ENCODE measurements at regions not wholly inside any gene's neighbourhood (a gene's known extent, or its start where the extent isn't known, plus 50 kb on each side); places are given as distances from the start of the nearest gene placed in this dataset.

DNA sequence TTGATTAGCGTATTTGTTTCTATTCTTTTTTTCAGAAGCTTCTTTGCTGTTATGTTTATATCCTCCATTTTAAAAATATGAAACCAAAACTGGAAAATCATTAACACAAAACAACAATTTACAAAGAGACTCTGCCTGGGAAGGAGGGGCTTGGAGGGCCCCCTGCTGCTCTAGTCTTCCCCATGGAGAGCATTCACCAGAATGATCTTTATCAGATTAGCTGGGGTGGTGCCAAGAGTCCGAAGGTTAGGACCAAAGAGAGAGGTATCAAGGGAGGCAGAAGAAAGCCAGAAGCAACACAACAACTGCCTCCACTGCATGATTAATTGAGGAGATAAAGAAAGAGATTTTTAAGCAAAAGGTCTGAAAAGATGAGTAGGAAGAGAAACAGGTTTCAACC, 218.6 kb downstream of the IRS1 start (continued):
- TF ChIP-seq, protein P1, sequence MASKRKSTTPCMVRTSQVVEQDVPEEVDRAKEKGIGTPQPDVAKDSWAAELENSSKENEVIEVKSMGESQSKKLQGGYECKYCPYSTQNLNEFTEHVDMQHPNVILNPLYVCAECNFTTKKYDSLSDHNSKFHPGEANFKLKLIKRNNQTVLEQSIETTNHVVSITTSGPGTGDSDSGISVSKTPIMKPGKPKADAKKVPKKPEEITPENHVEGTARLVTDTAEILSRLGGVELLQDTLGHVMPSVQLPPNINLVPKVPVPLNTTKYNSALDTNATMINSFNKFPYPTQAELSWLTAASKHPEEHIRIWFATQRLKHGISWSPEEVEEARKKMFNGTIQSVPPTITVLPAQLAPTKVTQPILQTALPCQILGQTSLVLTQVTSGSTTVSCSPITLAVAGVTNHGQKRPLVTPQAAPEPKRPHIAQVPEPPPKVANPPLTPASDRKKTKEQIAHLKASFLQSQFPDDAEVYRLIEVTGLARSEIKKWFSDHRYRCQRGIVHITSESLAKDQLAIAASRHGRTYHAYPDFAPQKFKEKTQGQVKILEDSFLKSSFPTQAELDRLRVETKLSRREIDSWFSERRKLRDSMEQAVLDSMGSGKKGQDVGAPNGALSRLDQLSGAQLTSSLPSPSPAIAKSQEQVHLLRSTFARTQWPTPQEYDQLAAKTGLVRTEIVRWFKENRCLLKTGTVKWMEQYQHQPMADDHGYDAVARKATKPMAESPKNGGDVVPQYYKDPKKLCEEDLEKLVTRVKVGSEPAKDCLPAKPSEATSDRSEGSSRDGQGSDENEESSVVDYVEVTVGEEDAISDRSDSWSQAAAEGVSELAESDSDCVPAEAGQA (IDR thresholded peaks at IDR 0.05; ENCODE audit: low read depth) = no peak
- TF ChIP-seq, protein P1 (CRISPR knock-in tag; IDR thresholded peaks at IDR 0.05; ENCODE audit: borderline replicate concordance) = no peak
- TF ChIP-seq, protein P2, sequence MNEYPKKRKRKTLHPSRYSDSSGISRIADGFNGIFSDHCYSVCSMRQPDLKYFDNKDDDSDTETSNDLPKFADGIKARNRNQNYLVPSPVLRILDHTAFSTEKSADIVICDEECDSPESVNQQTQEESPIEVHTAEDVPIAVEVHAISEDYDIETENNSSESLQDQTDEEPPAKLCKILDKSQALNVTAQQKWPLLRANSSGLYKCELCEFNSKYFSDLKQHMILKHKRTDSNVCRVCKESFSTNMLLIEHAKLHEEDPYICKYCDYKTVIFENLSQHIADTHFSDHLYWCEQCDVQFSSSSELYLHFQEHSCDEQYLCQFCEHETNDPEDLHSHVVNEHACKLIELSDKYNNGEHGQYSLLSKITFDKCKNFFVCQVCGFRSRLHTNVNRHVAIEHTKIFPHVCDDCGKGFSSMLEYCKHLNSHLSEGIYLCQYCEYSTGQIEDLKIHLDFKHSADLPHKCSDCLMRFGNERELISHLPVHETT (CRISPR knock-in tag; conservative IDR thresholded peaks at IDR 0.05) = no peak
- TF ChIP-seq, protein P3, sequence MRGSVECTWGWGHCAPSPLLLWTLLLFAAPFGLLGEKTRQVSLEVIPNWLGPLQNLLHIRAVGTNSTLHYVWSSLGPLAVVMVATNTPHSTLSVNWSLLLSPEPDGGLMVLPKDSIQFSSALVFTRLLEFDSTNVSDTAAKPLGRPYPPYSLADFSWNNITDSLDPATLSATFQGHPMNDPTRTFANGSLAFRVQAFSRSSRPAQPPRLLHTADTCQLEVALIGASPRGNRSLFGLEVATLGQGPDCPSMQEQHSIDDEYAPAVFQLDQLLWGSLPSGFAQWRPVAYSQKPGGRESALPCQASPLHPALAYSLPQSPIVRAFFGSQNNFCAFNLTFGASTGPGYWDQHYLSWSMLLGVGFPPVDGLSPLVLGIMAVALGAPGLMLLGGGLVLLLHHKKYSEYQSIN (CRISPR knock-in tag; IDR thresholded peaks at IDR 0.05; ENCODE audit: borderline replicate concordance) = no peak
- TF ChIP-seq ZNF670 (CRISPR knock-in tag; IDR thresholded peaks at IDR 0.05; ENCODE audit: borderline replicate concordance) (0 out of 2 replicates have a peak, but pooled peaks have one; percentile 26), CREM (IDR thresholded peaks at IDR 0.05) (no peak), CREM (CRISPR knock-in tag; IDR thresholded peaks at IDR 0.05) (no peak), ZSCAN12 (CRISPR knock-in tag; IDR thresholded peaks at IDR 0.05) (no peak), POLR2A (IDR thresholded peaks at IDR 0.05; ENCODE audit: insufficient read depth in 1 of 2, low read depth in 2 of 2, low read length in 2 of 2) (no peak), SMC3 (IDR thresholded peaks at IDR 0.05; ENCODE audit: low read length) (peak; percentile 23; the same call in 1 of the 2 replicates), MYNN (CRISPR knock-in tag; IDR thresholded peaks at IDR 0.05; ENCODE audit: low read depth) (no peak), ZNF816 (CRISPR knock-in tag; IDR thresholded peaks at IDR 0.05; ENCODE audit: borderline replicate concordance) (0 out of 2 replicates have a peak, but pooled peaks have one; percentile 42), NFE2L2 (IDR thresholded peaks at IDR 0.05; ENCODE audit: low read length) (0 out of 2 replicates have a peak, but pooled peaks have one; percentile 3), ZBTB21 (CRISPR knock-in tag; IDR thresholded peaks at IDR 0.05) (no peak), SOX5 (CRISPR knock-in tag; IDR thresholded peaks at IDR 0.05; ENCODE audit: borderline replicate concordance) (peak; percentile 76; the same call in 1 of the 2 replicates), CHCHD3 (CRISPR knock-in tag; IDR thresholded peaks at IDR 0.05) (no peak), HNF4G (IDR thresholded peaks at IDR 0.05; ENCODE audit: borderline replicate concordance, low read depth, low read length) (peak; percentile 71), HNF4G (CRISPR knock-in tag; IDR thresholded peaks at IDR 0.05; ENCODE audit: borderline replicate concordance, low read depth) (peak; percentile 47; the same call in 1 of the 2 replicates), PCBP1 (IDR thresholded peaks at IDR 0.05; ENCODE audit: borderline replicate concordance, low read depth, low read length) (no peak), SOX13 (IDR thresholded peaks at IDR 0.05) (no peak), SOX13 (CRISPR knock-in tag; conservative IDR thresholded peaks at IDR 0.05 in 1 of 2, IDR thresholded peaks at IDR 0.05 in 1 of 2) (peak in 1 of 2 experiments; percentile 85; a peak in 2 of 4 replicates)
- TF ChIP-seq, protein P4, sequence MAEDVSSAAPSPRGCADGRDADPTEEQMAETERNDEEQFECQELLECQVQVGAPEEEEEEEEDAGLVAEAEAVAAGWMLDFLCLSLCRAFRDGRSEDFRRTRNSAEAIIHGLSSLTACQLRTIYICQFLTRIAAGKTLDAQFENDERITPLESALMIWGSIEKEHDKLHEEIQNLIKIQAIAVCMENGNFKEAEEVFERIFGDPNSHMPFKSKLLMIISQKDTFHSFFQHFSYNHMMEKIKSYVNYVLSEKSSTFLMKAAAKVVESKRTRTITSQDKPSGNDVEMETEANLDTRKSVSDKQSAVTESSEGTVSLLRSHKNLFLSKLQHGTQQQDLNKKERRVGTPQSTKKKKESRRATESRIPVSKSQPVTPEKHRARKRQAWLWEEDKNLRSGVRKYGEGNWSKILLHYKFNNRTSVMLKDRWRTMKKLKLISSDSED (CRISPR knock-in tag; IDR thresholded peaks at IDR 0.05) = no peak
